Stimulated activated CD4-positive, alpha-beta T cell treated with anti-CD3 and anti-CD28 coated beads, Interleukin-12 subunit alpha, Interleukin-12 subunit beta, amount 100 ng/mL, for 4 hours (primary cell): ENCODE measurements at regions not wholly inside any gene's neighbourhood (a gene's known extent, or its start where the extent isn't known, plus 50 kb on each side); places are given as distances from the start of the nearest gene placed in this dataset.
"Not testable (repeated sequence)": the region's sequence is repeated elsewhere in the genome, so short reads cannot be mapped to it uniquely, and the experiment has no call there.

Source experiments
- DNase-seq: peaks from one replicate; pipeline ENCODE4 v3.0.0-alpha.2; 2020

GRCh38 chr18:5015213-5015612 lies 181.8 kb downstream of the AKAIN1 start:
- DNase-seq: no peak

- not testable (repeated sequence) for DNase-seq
Observed at GRCh38 chr18:5004031-5004820, 192.8 kb downstream of the AKAIN1 start.

GRCh38 chr18:4994710-4995109 lies 202.3 kb downstream of the AKAIN1 start:
- DNase-seq: no peak

- DNase-seq: no peak
Observed at GRCh38 chr18:4987452-4988405, 209.3 kb downstream of the AKAIN1 start.

GRCh38 chr18:4986677-4987076 lies 210.4 kb downstream of the AKAIN1 start:
- DNase-seq: no peak

- no peak for DNase-seq
Observed at GRCh38 chr18:4986066-4986465, 211.0 kb downstream of the AKAIN1 start.

GRCh38 chr18:4961121-4961909 lies 235.7 kb downstream of the AKAIN1 start:
- no peak for DNase-seq

- DNase-seq: no peak
Observed at GRCh38 chr18:4960578-4960977, 236.5 kb downstream of the AKAIN1 start.

GRCh38 chr18:4931209-4931608 lies 265.8 kb downstream of the AKAIN1 start:
- DNase-seq: no peak

GRCh38 chr18:4921548-4921947 lies 275.5 kb downstream of the AKAIN1 start:
- no peak for DNase-seq

- not testable (repeated sequence) for DNase-seq
Observed at GRCh38 chr18:4917509-4917908, 279.5 kb downstream of the AKAIN1 start.

- no peak for DNase-seq
Observed at GRCh38 chr18:4908328-4908727, 288.7 kb downstream of the AKAIN1 start.

- DNase-seq: no peak
Observed at GRCh38 chr18:4906856-4907255, 290.2 kb downstream of the AKAIN1 start.

GRCh38 chr18:4888251-4889040 lies 308.6 kb downstream of the AKAIN1 start:
- no peak for DNase-seq

GRCh38 chr18:4878480-4878879 lies 318.6 kb downstream of the AKAIN1 start:
- no peak for DNase-seq

- DNase-seq: no peak
Observed at GRCh38 chr18:4871197-4871596, 325.9 kb downstream of the AKAIN1 start.

- DNase-seq: no peak
Observed at GRCh38 chr18:4870177-4870773, 326.8 kb downstream of the AKAIN1 start.

- DNase-seq: no peak
Observed at GRCh38 chr18:4869155-4869554, 327.9 kb downstream of the AKAIN1 start.

GRCh38 chr18:4858379-4859127 lies 338.5 kb downstream of the AKAIN1 start:
- no peak for DNase-seq

GRCh38 chr18:4854671-4855070 lies 342.4 kb downstream of the AKAIN1 start:
- no peak for DNase-seq
